Endodermal cell (in vitro differentiated cells): ENCODE measurements at regions not wholly inside any gene's neighbourhood (a gene's known extent, or its start where the extent isn't known, plus 50 kb on each side); places are given as distances from the start of the nearest gene placed in this dataset.

Experiments
- DNase-seq: peaks from one replicate; pipeline ENCODE4 v3.0.0-alpha.2; 2017
- H3K27ac ChIP-seq: 2 replicates; pipeline ENCODE4 v1.5.1; 2013; ENCODE audit warnings: mild to moderate bottlenecking, low read depth, low read length, moderate library complexity
- H3K27me3 ChIP-seq: 2 replicates; pipeline ENCODE4 v1.6.1; 2013; ENCODE audit warnings: mild to moderate bottlenecking, low read length, moderate library complexity; ENCODE audit not compliant: insufficient read depth, control insufficient read depth, poor library complexity, severe bottlenecking
- H3K36me3 ChIP-seq: 2 replicates; pipeline ENCODE4 v1.7.0; 2013; ENCODE audit warnings: mild to moderate bottlenecking, low read length, moderate library complexity; ENCODE audit not compliant: control insufficient read depth, insufficient read depth
- H3K4me1 ChIP-seq: one replicate; pipeline ENCODE4 v1.7.0; 2013; ENCODE audit warnings: low read length; ENCODE audit not compliant: control insufficient read depth, insufficient read depth
- H3K4me3 ChIP-seq: 2 replicates; pipeline ENCODE4 v1.5.1; 2013; ENCODE audit warnings: mild to moderate bottlenecking, low read length, moderate library complexity
- H3K9ac ChIP-seq: 2 replicates; pipeline ENCODE4 v1.6.1; 2013; ENCODE audit warnings: mild to moderate bottlenecking, low read length, moderate library complexity; ENCODE audit not compliant: poor library complexity, severe bottlenecking; ENCODE audit errors: extremely low read depth
- H3K9me3 ChIP-seq: 2 replicates; pipeline ENCODE4 v1.6.1; 2013; ENCODE audit warnings: mild to moderate bottlenecking, low read length, moderate library complexity; ENCODE audit not compliant: control insufficient read depth
- H3K27ac Mint-ChIP-seq: 2 replicates; pipeline ENCODE4 v1.8.0; 2020; ENCODE audit warnings: mixed read lengths
- H3K27me3 Mint-ChIP-seq: 2 replicates; pipeline ENCODE4 v1.8.0; 2021; ENCODE audit warnings: mild to moderate bottlenecking, mixed read lengths; ENCODE audit not compliant: insufficient read depth
- H3K36me3 Mint-ChIP-seq: 2 replicates; pipeline ENCODE4 v1.8.0; 2020; ENCODE audit warnings: low read depth, mixed read lengths
- H3K4me1 Mint-ChIP-seq: 2 replicates; pipeline ENCODE4 v1.8.0; 2020; ENCODE audit warnings: mixed read lengths
- H3K4me3 Mint-ChIP-seq: 2 replicates; pipeline ENCODE4 v1.8.0; 2020; ENCODE audit warnings: mild to moderate bottlenecking, moderate library complexity, mixed read lengths
- H3K9me3 Mint-ChIP-seq: 2 replicates; pipeline ENCODE4 v1.8.0; 2020; ENCODE audit warnings: mild to moderate bottlenecking, mixed read lengths
- CTCF ChIP-seq: fragments of 200-600 bp; sonication (generic); conservative IDR thresholded peaks from 2 replicates; pipeline ENCODE4 v1.5.0; 2021; ENCODE audit warnings: antibody characterized with exemption, mild to moderate bottlenecking
- WGBS, 2 experiments: methylation state at CpG; one replicate each; pipeline versions ENCODE4 v1.1.5 to v1.1.7; 2013; ENCODE audit warnings: missing lambda C conversion rate in 2 of 2, mixed read lengths in 1 of 2; ENCODE audit not compliant: insufficient coverage in 1 of 2, insufficient read length in 1 of 2; 5-methylcytosine and 5-hydroxymethylcytosine counted together

DNA sequence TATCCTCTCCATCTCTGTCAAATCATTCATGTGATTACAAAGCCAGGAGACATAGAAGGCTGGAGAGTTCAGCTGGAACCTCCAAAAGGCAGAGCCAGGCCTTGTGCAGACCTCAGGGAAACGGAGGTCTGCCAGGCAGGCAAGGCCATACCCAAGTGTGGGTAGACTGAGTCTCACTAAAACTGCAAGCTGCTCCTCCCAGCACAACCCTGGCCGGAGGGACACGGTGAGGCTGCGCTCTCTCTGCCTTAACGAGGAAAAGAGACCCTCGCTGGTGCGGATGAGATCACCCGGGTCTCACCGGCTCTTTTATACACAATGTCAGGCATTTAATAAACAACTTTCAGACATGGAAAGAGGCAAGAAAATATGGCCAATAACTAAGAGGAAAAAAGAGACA, 66.1 kb upstream of the INPP5A start:
- Mint-ChIP-seq H3K9me3 (peaks cover 11% of the 10 kb centered on the region), H3K4me1 (peaks cover 3% of the 10 kb centered on the region), H3K27me3 (peaks cover 3% of the 10 kb centered on the region), H3K36me3 (no peaks in the 10 kb centered on the region), H3K27ac (no peak overlapping the region), H3K4me3 (no peak overlapping the region)
- DNase-seq, result no peak
- no peak overlapping the region for H3K4me3 ChIP-seq
- H3K36me3 ChIP-seq, result no peaks in the 10 kb centered on the region
- H3K27ac ChIP-seq, result no peak overlapping the region
- no peaks in the 10 kb centered on the region for H3K27me3 ChIP-seq
- 86 to 97% methylated on average over 2 to 9 of the region's 9 CpGs for WGBS, 2 experiments
- no peaks in the 10 kb centered on the region for H3K4me1 ChIP-seq
- no peak for TF ChIP-seq CTCF
- H3K9ac ChIP-seq, result no peak overlapping the region
- no peaks in the 10 kb centered on the region for H3K9me3 ChIP-seq

- 86 to 100% methylated on average over 1 of the region's 1 CpG for WGBS, 2 experiments
- no peak for TF ChIP-seq CTCF
Measured at GRCh38 chr10:132475086-132475485, 62.5 kb upstream of the INPP5A start.

DNA sequence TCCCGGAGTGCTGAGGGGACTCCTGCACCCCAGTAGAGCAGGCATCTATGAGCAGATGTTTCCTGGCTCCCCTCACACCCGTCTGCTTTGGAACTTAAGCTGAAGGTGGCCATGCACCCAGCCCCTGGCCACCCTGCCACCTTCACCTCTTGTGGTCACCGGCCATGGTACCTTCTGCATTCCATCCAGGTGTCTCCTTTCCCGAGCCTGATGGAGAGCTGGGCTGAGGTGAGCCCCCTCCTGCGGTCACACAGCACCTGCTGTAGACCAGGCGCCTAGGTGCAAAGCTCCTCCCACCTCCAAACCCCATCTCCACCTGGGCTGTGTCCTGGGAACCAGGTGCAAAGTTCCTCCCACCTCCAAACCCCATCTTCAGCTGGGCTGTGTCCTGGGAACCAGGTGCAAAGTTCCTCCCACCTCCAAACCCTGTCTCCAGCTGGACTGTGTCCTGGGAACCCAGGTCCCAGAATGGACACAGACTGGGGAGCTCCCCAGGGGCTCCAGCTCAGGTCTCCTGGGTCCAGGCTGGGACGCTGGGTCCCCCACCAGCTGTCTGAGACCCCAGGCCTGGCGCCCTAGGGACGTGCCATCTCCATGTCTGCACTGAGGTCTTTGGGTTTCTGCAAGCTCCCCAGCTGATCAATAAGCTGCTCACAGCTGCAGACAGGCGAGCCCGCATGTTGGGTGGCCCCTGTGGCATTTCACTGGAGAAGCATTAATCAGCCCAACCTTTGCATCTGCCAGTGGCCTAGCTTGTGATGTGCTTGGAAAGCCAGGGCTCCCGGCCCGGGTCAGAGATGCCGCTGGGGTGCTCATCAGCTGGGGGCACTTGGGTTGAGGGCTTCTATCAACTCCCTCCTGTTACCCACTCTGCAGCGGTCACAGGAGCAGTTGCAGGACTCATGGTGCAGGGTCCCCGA, 61.2 kb upstream of the INPP5A start:
- H3K36me3 Mint-ChIP-seq, result no peaks in the 10 kb centered on the region
- H3K27me3 Mint-ChIP-seq, result peaks cover 3% of the 10 kb centered on the region
- no peaks in the 10 kb centered on the region for H3K4me1 Mint-ChIP-seq
- Histone ChIP-seq H3K27ac (no peak overlapping the region), H3K9ac (no peak overlapping the region), H3K36me3 (no peaks in the 10 kb centered on the region), H3K27me3 (no peaks in the 10 kb centered on the region), H3K4me1 (no peaks in the 10 kb centered on the region), H3K4me3 (no peak overlapping the region), H3K9me3 (no peaks in the 10 kb centered on the region)
- no peak for TF ChIP-seq CTCF
- DNase-seq, result no peak
- H3K9me3 Mint-ChIP-seq, result peaks cover 8% of the 10 kb centered on the region
- H3K27ac Mint-ChIP-seq, result no peak overlapping the region
- no peak overlapping the region for H3K4me3 Mint-ChIP-seq
- WGBS, 2 experiments, result 90 to 93% methylated on average over 9 to 16 of the region's 16 CpGs

More at GRCh38 chr10:132475086-132475485, 62.5 kb upstream of the INPP5A start:
- peaks cover 11% of the 10 kb centered on the region for H3K9me3 Mint-ChIP-seq
- peaks cover 3% of the 10 kb centered on the region for H3K27me3 Mint-ChIP-seq
- no peak overlapping the region for H3K4me3 Mint-ChIP-seq
- no peak for DNase-seq
- no peaks in the 10 kb centered on the region for H3K36me3 Mint-ChIP-seq
- H3K9ac ChIP-seq, result no peak overlapping the region
- H3K27me3 ChIP-seq, result no peaks in the 10 kb centered on the region
- no peaks in the 10 kb centered on the region for H3K36me3 ChIP-seq
- H3K27ac ChIP-seq, result no peak overlapping the region
- no peak overlapping the region for H3K27ac Mint-ChIP-seq
- no peaks in the 10 kb centered on the region for H3K4me1 ChIP-seq
- no peaks in the 10 kb centered on the region for H3K4me1 Mint-ChIP-seq
- H3K9me3 ChIP-seq, result no peaks in the 10 kb centered on the region
- H3K4me3 ChIP-seq, result no peak overlapping the region
